ENCODE measurements at regions not wholly inside any gene's neighbourhood (a gene's known extent, or its start where the extent isn't known, plus 50 kb on each side); places are given as distances from the start of the nearest gene placed in this dataset.

- no peak for TF ChIP-seq CTCF (IDR thresholded peaks at IDR 0.05)
- TF ChIP-seq POLR2AphosphoS5 (IDR thresholded peaks at IDR 0.05), result no peak
- TF ChIP-seq EP300 (IDR thresholded peaks at IDR 0.05; ENCODE audit: low read depth), result no peak
Measured at GRCh38 chr2:155391613-155392130, 693.2 kb downstream of the KCNJ3 start.
